NCI-H2171 treated with DMSO at 0.1 percent for 48 hours (cell line): ENCODE measurements at regions not wholly inside any gene's neighbourhood (a gene's known extent, or its start where the extent isn't known, plus 50 kb on each side); places are given as distances from the start of the nearest gene placed in this dataset.
"Not testable (repeated sequence)": the region's sequence is repeated elsewhere in the genome, so short reads cannot be mapped to it uniquely, and the experiment has no call there.

ENCODE experiments used
- DNase-seq: peaks from one replicate; lab custom pipeline; 2025; lab: John Stamatoyannopoulos, UW

GRCh38 chr2:186991766-186992417 lies 142.9 kb upstream of the ZSWIM2 start:
- DNase-seq = no peak

GRCh38 chr2:186984966-186985365 lies 136.0 kb upstream of the ZSWIM2 start:
- no peak for DNase-seq

- DNase-seq = no peak
Observed at GRCh38 chr2:186984481-186984880, 135.5 kb upstream of the ZSWIM2 start.

- no peak for DNase-seq
Observed at GRCh38 chr2:186980787-186981550, 132.0 kb upstream of the ZSWIM2 start.

GRCh38 chr2:186980117-186980442 lies 131.1 kb upstream of the ZSWIM2 start:
- DNase-seq = no peak

GRCh38 chr2:186979439-186980116 lies 130.6 kb upstream of the ZSWIM2 start:
- DNase-seq = no peak

GRCh38 chr2:186977433-186978045 lies 128.6 kb upstream of the ZSWIM2 start:
- DNase-seq = no peak

- DNase-seq = no peak
Observed at GRCh38 chr2:186976329-186976728, 127.4 kb upstream of the ZSWIM2 start.

GRCh38 chr2:186972281-186972970 lies 123.5 kb upstream of the ZSWIM2 start:
- no peak for DNase-seq

GRCh38 chr2:186968277-186968676 lies 119.3 kb upstream of the ZSWIM2 start:
- DNase-seq = no peak

GRCh38 chr2:186966015-186966414 lies 117.0 kb upstream of the ZSWIM2 start:
- DNase-seq = no peak

GRCh38 chr2:186962085-186962747 lies 113.2 kb upstream of the ZSWIM2 start:
- no peak for DNase-seq

- not testable (repeated sequence) for DNase-seq
Observed at GRCh38 chr2:186960241-186960640, 111.3 kb upstream of the ZSWIM2 start.

- DNase-seq = no peak
Observed at GRCh38 chr2:186959486-186959885, 110.5 kb upstream of the ZSWIM2 start.

- no peak for DNase-seq
Observed at GRCh38 chr2:186950694-186951093, 101.7 kb upstream of the ZSWIM2 start.

- no peak for DNase-seq
Observed at GRCh38 chr2:186949726-186950256, 100.8 kb upstream of the ZSWIM2 start.

GRCh38 chr2:186947516-186947915 lies 98.5 kb upstream of the ZSWIM2 start:
- no peak for DNase-seq

GRCh38 chr2:186946896-186947467 lies 98.0 kb upstream of the ZSWIM2 start:
- DNase-seq = no peak

- DNase-seq = no peak
Observed at GRCh38 chr2:186941853-186942252, 92.9 kb upstream of the ZSWIM2 start.

- DNase-seq = no peak
Observed at GRCh38 chr2:186940463-186940862, 91.5 kb upstream of the ZSWIM2 start.

- DNase-seq = no peak
Observed at GRCh38 chr2:186934420-186934819, 85.5 kb upstream of the ZSWIM2 start.
